ENCODE measurements at regions not wholly inside any gene's neighbourhood (a gene's known extent, or its start where the extent isn't known, plus 50 kb on each side); places are given as distances from the start of the nearest gene placed in this dataset.
"Not testable (repeated sequence)": the region's sequence is repeated elsewhere in the genome, so short reads cannot be mapped to it uniquely, and the experiment has no call there.

GRCh38 chr7:16369855-16370254 is 51.5 kb downstream of the CRPPA start:
- peaks cover 6% of the 10 kb centered on the region for H3K4me1 ChIP-seq (ENCODE audit: insufficient read depth, low read length, poor library complexity, severe bottlenecking)
- POLR2A ChIA-PET (ENCODE audit: low non-redundant PET): no interaction called here
- no peak overlapping the region for H3K4me3 ChIP-seq (ENCODE audit: low read depth, low read length, poor library complexity, severe bottlenecking)
- CTCF ChIA-PET: no interaction called here
- no peak for DNase-seq (ENCODE audit: low spot score)
- no TSS peak for BruUV-seq (replicated peaks)
- intact Hi-C loops (cut with micrococcal nuclease; ENCODE audit: unreplicated experiment): no loop called here
- TF ChIP-seq, protein P1, sequence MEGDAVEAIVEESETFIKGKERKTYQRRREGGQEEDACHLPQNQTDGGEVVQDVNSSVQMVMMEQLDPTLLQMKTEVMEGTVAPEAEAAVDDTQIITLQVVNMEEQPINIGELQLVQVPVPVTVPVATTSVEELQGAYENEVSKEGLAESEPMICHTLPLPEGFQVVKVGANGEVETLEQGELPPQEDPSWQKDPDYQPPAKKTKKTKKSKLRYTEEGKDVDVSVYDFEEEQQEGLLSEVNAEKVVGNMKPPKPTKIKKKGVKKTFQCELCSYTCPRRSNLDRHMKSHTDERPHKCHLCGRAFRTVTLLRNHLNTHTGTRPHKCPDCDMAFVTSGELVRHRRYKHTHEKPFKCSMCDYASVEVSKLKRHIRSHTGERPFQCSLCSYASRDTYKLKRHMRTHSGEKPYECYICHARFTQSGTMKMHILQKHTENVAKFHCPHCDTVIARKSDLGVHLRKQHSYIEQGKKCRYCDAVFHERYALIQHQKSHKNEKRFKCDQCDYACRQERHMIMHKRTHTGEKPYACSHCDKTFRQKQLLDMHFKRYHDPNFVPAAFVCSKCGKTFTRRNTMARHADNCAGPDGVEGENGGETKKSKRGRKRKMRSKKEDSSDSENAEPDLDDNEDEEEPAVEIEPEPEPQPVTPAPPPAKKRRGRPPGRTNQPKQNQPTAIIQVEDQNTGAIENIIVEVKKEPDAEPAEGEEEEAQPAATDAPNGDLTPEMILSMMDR (conservative IDR thresholded peaks at IDR 0.05; ENCODE audit: low read depth, low read length): no peak
- no peak for TF ChIP-seq EZH2 (IDR thresholded peaks at IDR 0.05; ENCODE audit: borderline replicate concordance, low read depth, low read length, poor library complexity, severe bottlenecking)
- no peaks in the 10 kb centered on the region for H3K36me3 ChIP-seq (ENCODE audit: insufficient read depth, low read length, poor library complexity, severe bottlenecking)
- H3K9me3 ChIP-seq (ENCODE audit: low read depth, low read length, poor library complexity, severe bottlenecking): no peaks in the 10 kb centered on the region
- peaks cover 4% of the 10 kb centered on the region for H3K27me3 ChIP-seq (replicated peaks; ENCODE audit: insufficient read depth, low read depth, low read length, poor library complexity)
- no peak overlapping the region for H3K27ac ChIP-seq (ENCODE audit: low read depth, low read length, poor library complexity, severe bottlenecking)

DNA sequence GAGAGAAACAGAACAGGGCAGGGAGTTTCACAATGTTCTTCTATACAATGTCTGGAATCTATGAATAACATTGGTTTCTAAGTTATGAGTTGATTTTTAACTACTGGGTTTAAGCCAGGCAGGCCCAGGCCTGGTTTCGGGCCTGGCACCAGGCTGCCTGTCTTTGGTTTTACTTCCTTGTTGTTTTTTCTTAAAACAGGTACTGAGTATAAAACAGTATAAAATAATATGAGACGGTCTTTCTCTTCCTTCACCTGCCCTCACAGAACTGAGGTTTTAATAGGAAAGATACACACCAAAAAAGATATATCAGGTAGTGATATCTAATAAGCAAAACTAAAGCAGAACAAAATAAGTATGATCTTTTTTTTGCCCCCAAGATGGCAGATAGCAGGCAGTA is 52.0 kb downstream of the CRPPA start:
- H3K27ac ChIP-seq (ENCODE audit: low read depth, low read length, poor library complexity, severe bottlenecking); CTCF ChIA-PET; H3K36me3 ChIP-seq (ENCODE audit: insufficient read depth, low read length, poor library complexity, severe bottlenecking); intact Hi-C loops (cut with micrococcal nuclease; ENCODE audit: unreplicated experiment); H3K27me3 ChIP-seq (replicated peaks; ENCODE audit: insufficient read depth, low read depth, low read length, poor library complexity); BruUV-seq (replicated peaks); H3K4me3 ChIP-seq (ENCODE audit: low read depth, low read length, poor library complexity, severe bottlenecking); DNase-seq (ENCODE audit: low spot score); H3K4me1 ChIP-seq (ENCODE audit: insufficient read depth, low read length, poor library complexity, severe bottlenecking); H3K9me3 ChIP-seq (ENCODE audit: low read depth, low read length, poor library complexity, severe bottlenecking); POLR2A ChIA-PET (ENCODE audit: low non-redundant PET): not testable (repeated sequence)

DNA sequence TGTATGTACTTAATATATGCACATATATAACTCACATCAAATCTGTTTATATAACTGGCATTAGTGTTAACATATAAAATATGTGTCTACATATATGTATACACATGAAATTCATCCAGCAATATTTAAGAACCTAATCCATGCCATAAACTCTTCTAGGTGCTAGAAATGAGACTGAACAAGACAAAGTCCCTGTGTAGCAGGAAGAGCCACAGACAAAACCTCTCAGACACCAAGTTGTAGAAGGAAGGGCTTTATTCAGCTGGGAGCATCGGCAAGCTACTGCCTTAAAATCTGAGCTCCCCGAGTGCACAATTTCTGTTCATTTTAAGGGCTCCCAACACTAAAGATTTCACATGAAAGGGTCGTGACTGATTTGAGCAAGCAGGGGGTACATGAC is 52.5 kb downstream of the CRPPA start:
- H3K27ac ChIP-seq (ENCODE audit: low read depth, low read length, poor library complexity, severe bottlenecking): no peak overlapping the region
- no TSS peak for BruUV-seq (replicated peaks)
- POLR2A ChIA-PET (ENCODE audit: low non-redundant PET): no interaction called here
- H3K4me1 ChIP-seq (ENCODE audit: insufficient read depth, low read length, poor library complexity, severe bottlenecking): peaks cover 6% of the 10 kb centered on the region
- no peaks in the 10 kb centered on the region for H3K36me3 ChIP-seq (ENCODE audit: insufficient read depth, low read length, poor library complexity, severe bottlenecking)
- H3K27me3 ChIP-seq (replicated peaks; ENCODE audit: insufficient read depth, low read depth, low read length, poor library complexity): no peaks in the 10 kb centered on the region
- TF ChIP-seq EZH2 (IDR thresholded peaks at IDR 0.05; ENCODE audit: borderline replicate concordance, low read depth, low read length, poor library complexity, severe bottlenecking): no peak
- TF ChIP-seq, protein P1 (conservative IDR thresholded peaks at IDR 0.05; ENCODE audit: low read depth, low read length): no peak
- intact Hi-C loops (cut with micrococcal nuclease; ENCODE audit: unreplicated experiment): no loop called here
- DNase-seq (ENCODE audit: low spot score): no peak
- no peak overlapping the region for H3K4me3 ChIP-seq (ENCODE audit: low read depth, low read length, poor library complexity, severe bottlenecking)
- no peaks in the 10 kb centered on the region for H3K9me3 ChIP-seq (ENCODE audit: low read depth, low read length, poor library complexity, severe bottlenecking)
- CTCF ChIA-PET: no interaction called here

DNA sequence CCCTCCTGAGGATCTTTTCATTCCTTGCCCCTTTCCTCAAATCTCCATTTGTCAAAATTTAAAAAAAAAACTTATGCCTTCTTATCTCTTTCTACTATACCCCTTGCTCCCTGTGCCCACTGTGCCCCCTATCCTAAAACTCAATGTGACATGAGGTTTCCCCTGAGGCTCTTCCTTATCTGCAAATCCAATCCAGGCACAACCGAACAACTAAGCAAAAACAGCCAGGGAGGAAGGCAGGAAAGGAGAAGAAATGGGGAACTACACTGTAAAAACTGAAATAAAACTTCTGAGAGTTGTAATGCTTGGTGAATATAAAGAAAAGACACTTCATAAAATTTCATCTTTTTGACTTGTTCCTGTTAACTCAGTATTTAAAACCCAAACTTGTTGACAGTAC is 54.2 kb downstream of the CRPPA start:
- BruUV-seq (replicated peaks): no TSS peak
- ChIA-PET CTCF (no interaction called here), POLR2A (ENCODE audit: low non-redundant PET) (no interaction called here)
- Histone ChIP-seq H3K36me3 (ENCODE audit: insufficient read depth, low read length, poor library complexity, severe bottlenecking) (no peaks in the 10 kb centered on the region), H3K4me3 (ENCODE audit: low read depth, low read length, poor library complexity, severe bottlenecking) (no peak overlapping the region), H3K9me3 (ENCODE audit: low read depth, low read length, poor library complexity, severe bottlenecking) (no peaks in the 10 kb centered on the region), H3K4me1 (ENCODE audit: insufficient read depth, low read length, poor library complexity, severe bottlenecking) (peaks cover 6% of the 10 kb centered on the region), H3K27me3 (replicated peaks; ENCODE audit: insufficient read depth, low read depth, low read length, poor library complexity) (no peaks in the 10 kb centered on the region), H3K27ac (ENCODE audit: low read depth, low read length, poor library complexity, severe bottlenecking) (no peak overlapping the region)
- DNase-seq (ENCODE audit: low spot score): no peak
- intact Hi-C loops (cut with micrococcal nuclease; ENCODE audit: unreplicated experiment): no loop called here
- TF ChIP-seq, protein P1 (conservative IDR thresholded peaks at IDR 0.05; ENCODE audit: low read depth, low read length): no peak
- TF ChIP-seq EZH2 (IDR thresholded peaks at IDR 0.05; ENCODE audit: borderline replicate concordance, low read depth, low read length, poor library complexity, severe bottlenecking): no peak

Data from A673 (cell line).